Naive thymus-derived CD4-positive, alpha-beta T cell (primary cell): ENCODE measurements at regions not wholly inside any gene's neighbourhood (a gene's known extent, or its start where the extent isn't known, plus 50 kb on each side); places are given as distances from the start of the nearest gene placed in this dataset.

ENCODE experiments used
- ATAC-seq: fragments of 150-1000 bp; cut with Tn5 transposase; 2 replicates; pipeline ENCODE4 v1.10.0; 2021; ENCODE audit warnings: mild to moderate bottlenecking, moderate library complexity
- CTCF ChIA-PET: fragments of 350-600 bp; sonication (Branson Sonifier 250); formaldehyde crosslinking; loops from one replicate; lab custom pipeline; 2021; ENCODE audit warnings: antibody characterized with exemption; lab: Charles Lee
- POLR2A ChIA-PET: fragments of 350-600 bp; sonication (Branson Sonifier 250); formaldehyde crosslinking; loops from one replicate; lab custom pipeline; 2021; ENCODE audit warnings: antibody characterized with exemption, inconsistent platforms; lab: Charles Lee
- DNase-seq, 9 donors: peaks; one replicate each; pipeline versions ENCODE4 v3.0.0 to v3.0.0-alpha.2; 2020 to 2022; ENCODE audit warnings: mixed read lengths in 1 of 9
- H3K27ac ChIP-seq: one replicate; pipeline ENCODE4 v1.7.0; 2013; ENCODE audit warnings: mild to moderate bottlenecking, low read depth, low read length, moderate library complexity
- H3K27me3 ChIP-seq, 2 donors: one replicate each; pipeline ENCODE4 v1.7.0; 2013; ENCODE audit warnings: low read length in 2 of 2, mild to moderate bottlenecking in 2 of 2, moderate library complexity in 2 of 2; ENCODE audit not compliant: control insufficient read depth in 2 of 2, insufficient read depth in 2 of 2
- H3K36me3 ChIP-seq, 3 experiments: 1 replicate in 2 of 3; 2 replicates in 1 of 3; pipeline ENCODE4 v1.7.0; 2013; ENCODE audit warnings: low read length in 3 of 3, mild to moderate bottlenecking in 3 of 3, moderate library complexity in 1 of 3; ENCODE audit not compliant: insufficient read depth in 3 of 3, control insufficient read depth in 2 of 3
- H3K4me1 ChIP-seq, 2 donors: one replicate each; pipeline ENCODE4 v1.7.0; 2013; ENCODE audit warnings: low read length in 2 of 2, mild to moderate bottlenecking in 2 of 2, moderate library complexity in 1 of 2; ENCODE audit not compliant: control insufficient read depth in 2 of 2, insufficient read depth in 2 of 2
- H3K4me3 ChIP-seq: 2 replicates; pipeline ENCODE4 v1.7.0; 2013; ENCODE audit warnings: mild to moderate bottlenecking, low read length
- H3K9me3 ChIP-seq, 3 experiments: 1 replicate in 2 of 3; 2 replicates in 1 of 3; pipeline ENCODE4 v1.7.0; 2013; ENCODE audit warnings: low read length in 3 of 3; ENCODE audit not compliant: control insufficient read depth in 2 of 3
- H3K27ac Mint-ChIP-seq, 9 donors: one replicate each; pipeline ENCODE4 v1.8.0; 2020 to 2022; ENCODE audit warnings: mixed read lengths in 9 of 9, mild to moderate bottlenecking in 8 of 9, moderate library complexity in 5 of 9, inconsistent platforms in 2 of 9
- H3K27me3 Mint-ChIP-seq, 5 donors: one replicate each; pipeline ENCODE4 v1.8.0; 2021 to 2022; ENCODE audit warnings: mixed read lengths in 5 of 5, mild to moderate bottlenecking in 1 of 5
- H3K36me3 Mint-ChIP-seq, 5 donors: one replicate each; pipeline ENCODE4 v1.8.0; 2020 to 2022; ENCODE audit warnings: mixed read lengths in 5 of 5, mild to moderate bottlenecking in 3 of 5, inconsistent platforms in 1 of 5
- H3K4me1 Mint-ChIP-seq, 7 donors: one replicate each; pipeline ENCODE4 v1.8.0; 2020 to 2022; ENCODE audit warnings: mixed read lengths in 7 of 7, mild to moderate bottlenecking in 3 of 7, inconsistent platforms in 1 of 7
- H3K4me3 Mint-ChIP-seq, 10 donors: one replicate each; pipeline ENCODE4 v1.8.0; 2020 to 2022; ENCODE audit warnings: mild to moderate bottlenecking in 10 of 10, mixed read lengths in 10 of 10, moderate library complexity in 6 of 10, inconsistent platforms in 2 of 10
- H3K9me3 Mint-ChIP-seq, 11 donors: one replicate each; pipeline ENCODE4 v1.8.0; 2020 to 2022; ENCODE audit warnings: mixed read lengths in 11 of 11, mild to moderate bottlenecking in 4 of 11, inconsistent platforms in 1 of 11, moderate library complexity in 1 of 11
- intact Hi-C, 2 donors: fragments of 100-400 bp; cut with micrococcal nuclease; formaldehyde crosslinking; loops; one replicate each; pipeline ENCODE4 v1.15.1; 2023

- Histone ChIP-seq H3K4me1 (peaks cover 0 to 8% of the 10 kb centered on the region in 2 donors), H3K9me3 (no peaks in the 10 kb centered on the region), H3K27me3 (no peaks in the 10 kb centered on the region), H3K27ac (no peak overlapping the region), H3K4me3 (no peak overlapping the region), H3K36me3 (no peaks in the 10 kb centered on the region)
- ATAC-seq (no peak), DNase-seq (no peak)
- peaks cover 0 to 6% (median 0%) of the 10 kb centered on the region in 5 donors for H3K36me3 Mint-ChIP-seq
- peaks cover 6 to 46% (median 15%) of the 10 kb centered on the region in 7 donors for H3K4me1 Mint-ChIP-seq
- H3K27me3 Mint-ChIP-seq: no peaks in the 10 kb centered on the region
- H3K9me3 Mint-ChIP-seq: peaks cover 0 to 2% (median 0%) of the 10 kb centered on the region in 11 donors
- ChIA-PET POLR2A (no interaction called here), CTCF (no interaction called here)
- no peak overlapping the region for H3K4me3 Mint-ChIP-seq
- intact Hi-C loops: no loop called here
- no peak overlapping the region for H3K27ac Mint-ChIP-seq
Observed at GRCh38 chr2:217402144-217402543, 542.3 kb upstream of the TNP1 start.

GRCh38 chr2:217399291-217399690, 539.4 kb upstream of the TNP1 start:
- Histone ChIP-seq H3K27me3 (no peaks in the 10 kb centered on the region), H3K36me3 (no peaks in the 10 kb centered on the region), H3K9me3 (no peaks in the 10 kb centered on the region), H3K4me3 (no peak overlapping the region), H3K4me1 (peaks cover 0 to 8% of the 10 kb centered on the region in 2 donors), H3K27ac (no peak overlapping the region)
- ChIA-PET POLR2A (no interaction called here), CTCF (no interaction called here)
- DNase-seq: no peak
- Mint-ChIP-seq H3K9me3 (peaks cover 0 to 2% (median 0%) of the 10 kb centered on the region in 11 donors), H3K36me3 (peaks cover 0 to 6% (median 0%) of the 10 kb centered on the region in 5 donors), H3K27ac (peak overlapping the region in 3 of 9 donors; percentile 30 to 54 (median 36)), H3K27me3 (no peaks in the 10 kb centered on the region), H3K4me1 (peaks cover 6 to 39% (median 15%) of the 10 kb centered on the region in 7 donors), H3K4me3 (peak overlapping the region in 4 of 10 donors; percentile 36 to 75 (median 70))
- ATAC-seq: no peak
- intact Hi-C loops: no loop called here

- Histone ChIP-seq H3K27ac (no peak overlapping the region), H3K36me3 (no peaks in the 10 kb centered on the region), H3K9me3 (no peaks in the 10 kb centered on the region), H3K27me3 (no peaks in the 10 kb centered on the region), H3K4me3 (no peak overlapping the region), H3K4me1 (peaks cover 0 to 8% of the 10 kb centered on the region in 2 donors)
- ATAC-seq: peak; percentile 63
- Mint-ChIP-seq H3K36me3 (peaks cover 0 to 3% (median 0%) of the 10 kb centered on the region in 5 donors), H3K4me3 (peak overlapping the region; percentile 27 to 84 (median 70)), H3K27ac (peak overlapping the region in 7 of 9 donors; percentile 30 to 93 (median 63)), H3K27me3 (no peaks in the 10 kb centered on the region), H3K9me3 (peaks cover 0 to 2% (median 0%) of the 10 kb centered on the region in 11 donors), H3K4me1 (peaks cover 6 to 39% (median 15%) of the 10 kb centered on the region in 7 donors)
- ChIA-PET POLR2A (no interaction called here), CTCF (no interaction called here)
- intact Hi-C loops: no loop called here
- peak in 5 of 9 donors; percentile 2 to 11 (median 6) for DNase-seq
Observed at GRCh38 chr2:217398860-217399259, 539.0 kb upstream of the TNP1 start.

GRCh38 chr2:217398101-217398500, 538.2 kb upstream of the TNP1 start:
- H3K36me3 Mint-ChIP-seq: peaks cover 0 to 8% (median 0%) of the 10 kb centered on the region in 5 donors
- H3K4me1 ChIP-seq: peaks cover 0 to 8% of the 10 kb centered on the region in 2 donors
- H3K27me3 ChIP-seq: no peaks in the 10 kb centered on the region
- peaks cover 0 to 3% (median 0%) of the 10 kb centered on the region in 11 donors for H3K9me3 Mint-ChIP-seq
- no peaks in the 10 kb centered on the region for H3K27me3 Mint-ChIP-seq
- peak overlapping the region in 2 of 10 donors; percentile 70 to 75 for H3K4me3 Mint-ChIP-seq
- H3K4me1 Mint-ChIP-seq: peaks cover 6 to 39% (median 15%) of the 10 kb centered on the region in 7 donors
- CTCF ChIA-PET: no interaction called here
- ATAC-seq (no peak), DNase-seq (no peak)
- POLR2A ChIA-PET: no interaction called here
- H3K27ac ChIP-seq: no peak overlapping the region
- H3K9me3 ChIP-seq: no peaks in the 10 kb centered on the region
- intact Hi-C loops: no loop called here
- no peak overlapping the region for H3K4me3 ChIP-seq
- peak overlapping the region in 3 of 9 donors; percentile 22 to 36 (median 30) for H3K27ac Mint-ChIP-seq
- H3K36me3 ChIP-seq: no peaks in the 10 kb centered on the region

- H3K27me3 ChIP-seq: no peaks in the 10 kb centered on the region
- H3K4me3 ChIP-seq: no peak overlapping the region
- DNase-seq (no peak), ATAC-seq (no peak)
- Mint-ChIP-seq H3K27me3 (no peaks in the 10 kb centered on the region), H3K27ac (no peak overlapping the region), H3K36me3 (peaks cover 0 to 8% (median 3%) of the 10 kb centered on the region in 5 donors), H3K9me3 (peaks cover 3 to 12% (median 4%) of the 10 kb centered on the region in 11 donors), H3K4me1 (peaks cover 6 to 39% (median 15%) of the 10 kb centered on the region in 7 donors), H3K4me3 (no peak overlapping the region)
- peaks cover 0 to 8% of the 10 kb centered on the region in 2 donors for H3K4me1 ChIP-seq
- ChIA-PET CTCF (no interaction called here), POLR2A (no interaction called here)
- intact Hi-C loops: no loop called here
- no peaks in the 10 kb centered on the region for H3K36me3 ChIP-seq
- H3K27ac ChIP-seq: no peak overlapping the region
- H3K9me3 ChIP-seq: no peaks in the 10 kb centered on the region
Observed at GRCh38 chr2:217396586-217396985, 536.7 kb upstream of the TNP1 start.

GRCh38 chr2:217396165-217396564, 536.3 kb upstream of the TNP1 start:
- Mint-ChIP-seq H3K9me3 (peaks cover 4 to 16% (median 8%) of the 10 kb centered on the region in 11 donors), H3K27ac (no peak overlapping the region), H3K36me3 (peaks cover 0 to 12% (median 7%) of the 10 kb centered on the region in 5 donors), H3K27me3 (no peaks in the 10 kb centered on the region), H3K4me3 (no peak overlapping the region), H3K4me1 (peaks cover 6 to 35% (median 15%) of the 10 kb centered on the region in 7 donors)
- no peaks in the 10 kb centered on the region for H3K27me3 ChIP-seq
- DNase-seq (no peak), ATAC-seq (no peak)
- POLR2A ChIA-PET: no interaction called here
- H3K36me3 ChIP-seq: no peaks in the 10 kb centered on the region
- H3K27ac ChIP-seq: no peak overlapping the region
- intact Hi-C loops: no loop called here
- CTCF ChIA-PET: no interaction called here
- H3K4me1 ChIP-seq: peaks cover 0 to 8% of the 10 kb centered on the region in 2 donors
- H3K4me3 ChIP-seq: no peak overlapping the region
- H3K9me3 ChIP-seq: no peaks in the 10 kb centered on the region
